OCI-LY3 (cell line): ENCODE measurements at regions not wholly inside any gene's neighbourhood (a gene's known extent, or its start where the extent isn't known, plus 50 kb on each side); places are given as distances from the start of the nearest gene placed in this dataset.

Source experiments
- H2AFZ ChIP-seq: fragments of 200-600, 300-600 bp; shearing (Covaris generic); 2 replicates; pipeline ENCODE4 v1.6.0; 2014; ENCODE audit warnings: antibody characterized with exemption, low read depth, low read length
- H3K27ac ChIP-seq: fragments of 200-600, 300-600 bp; sonication (generic); 2 replicates; pipeline ENCODE4 v1.5.1; 2014; ENCODE audit warnings: mild to moderate bottlenecking, low read length, moderate library complexity, mixed read lengths
- H3K27me3 ChIP-seq: fragments of 200-600, 300-600 bp; sonication (generic); 2 replicates; pipeline ENCODE4 v1.6.1; 2014; ENCODE audit warnings: low read depth, low read length, mixed read lengths
- H3K36me3 ChIP-seq: fragments of 200-600, 300-600 bp; sonication (generic); replicated peaks from 2 replicates; pipeline ENCODE3; 2014; ENCODE audit warnings: low read depth, low read length, mixed read lengths
- H3K4me1 ChIP-seq: fragments of 300-600, 200-600 bp; sonication (generic); 2 replicates; pipeline ENCODE4 v1.6.1; 2014; ENCODE audit warnings: low read length, mixed read lengths
- H3K4me2 ChIP-seq: fragments of 200-600, 300-600 bp; sonication (generic); 2 replicates; pipeline ENCODE4 v1.6.1; 2014; ENCODE audit warnings: low read length, mixed read lengths
- H3K4me3 ChIP-seq: fragments of 300-600, 200-600 bp; sonication (generic); 2 replicates; pipeline ENCODE4 v1.5.1; 2014; ENCODE audit warnings: antibody characterized with exemption, mild to moderate bottlenecking, low read length, moderate library complexity
- H3K79me2 ChIP-seq: fragments of 300-600, 200-600 bp; shearing (Covaris generic); 2 replicates; pipeline ENCODE4 v1.6.1; 2014; ENCODE audit warnings: mild to moderate bottlenecking, low read length, mixed read lengths
- H3K9ac ChIP-seq: fragments of 300-600, 200-600 bp; shearing (Covaris generic); 2 replicates; pipeline ENCODE4 v1.6.0; 2014; ENCODE audit warnings: mild to moderate bottlenecking, low read length, moderate library complexity
- H3K9me3 ChIP-seq: fragments of 200-600, 300-600 bp; shearing (Covaris generic); 2 replicates; pipeline ENCODE4 v1.6.1; 2014; ENCODE audit warnings: low read length, mixed read lengths; ENCODE audit not compliant: insufficient read depth
- H4K20me1 ChIP-seq: fragments of 200-600, 300-600 bp; sonication (generic); 2 replicates; pipeline ENCODE4 v1.6.1; 2016; ENCODE audit warnings: low read length, mixed read lengths; ENCODE audit not compliant: insufficient read depth
- EZH2phosphoT487 ChIP-seq: fragments of 200-600 bp; shearing (Covaris generic); IDR thresholded peaks from 2 replicates; pipeline ENCODE4 v1.6.1; 2018; ENCODE audit warnings: antibody characterized with exemption, mixed run types, low read depth
- TF ChIP-seq, protein P1 (sequence below): fragments of 200-600, 300-600 bp; sonication (generic); IDR thresholded peaks from 2 replicates; pipeline ENCODE4 v1.5.1; 2014; ENCODE audit warnings: antibody characterized with exemption, low read length, low read depth

GRCh38 chr22:49094858-49095257 is 732.8 kb downstream of the BRD1 start:
- H3K4me3 ChIP-seq = no peak overlapping the region
- H3K9me3 ChIP-seq = no peaks in the 10 kb centered on the region
- H3K36me3 ChIP-seq = no peaks in the 10 kb centered on the region
- H3K4me1 ChIP-seq = no peaks in the 10 kb centered on the region
- no peaks in the 10 kb centered on the region for H3K27me3 ChIP-seq
- no peaks in the 10 kb centered on the region for H3K79me2 ChIP-seq
- no peak overlapping the region for H3K4me2 ChIP-seq
- TF ChIP-seq, protein P1, sequence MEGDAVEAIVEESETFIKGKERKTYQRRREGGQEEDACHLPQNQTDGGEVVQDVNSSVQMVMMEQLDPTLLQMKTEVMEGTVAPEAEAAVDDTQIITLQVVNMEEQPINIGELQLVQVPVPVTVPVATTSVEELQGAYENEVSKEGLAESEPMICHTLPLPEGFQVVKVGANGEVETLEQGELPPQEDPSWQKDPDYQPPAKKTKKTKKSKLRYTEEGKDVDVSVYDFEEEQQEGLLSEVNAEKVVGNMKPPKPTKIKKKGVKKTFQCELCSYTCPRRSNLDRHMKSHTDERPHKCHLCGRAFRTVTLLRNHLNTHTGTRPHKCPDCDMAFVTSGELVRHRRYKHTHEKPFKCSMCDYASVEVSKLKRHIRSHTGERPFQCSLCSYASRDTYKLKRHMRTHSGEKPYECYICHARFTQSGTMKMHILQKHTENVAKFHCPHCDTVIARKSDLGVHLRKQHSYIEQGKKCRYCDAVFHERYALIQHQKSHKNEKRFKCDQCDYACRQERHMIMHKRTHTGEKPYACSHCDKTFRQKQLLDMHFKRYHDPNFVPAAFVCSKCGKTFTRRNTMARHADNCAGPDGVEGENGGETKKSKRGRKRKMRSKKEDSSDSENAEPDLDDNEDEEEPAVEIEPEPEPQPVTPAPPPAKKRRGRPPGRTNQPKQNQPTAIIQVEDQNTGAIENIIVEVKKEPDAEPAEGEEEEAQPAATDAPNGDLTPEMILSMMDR = no peak
- TF ChIP-seq EZH2phosphoT487 = no peak
- no peak overlapping the region for H3K27ac ChIP-seq
- H2AFZ ChIP-seq = no peak overlapping the region
- no peak overlapping the region for H3K9ac ChIP-seq
- H4K20me1 ChIP-seq = no peaks in the 10 kb centered on the region

- no peaks in the 10 kb centered on the region for H3K79me2 ChIP-seq
- no peak for TF ChIP-seq EZH2phosphoT487
- TF ChIP-seq, protein P1 = no peak
- no peaks in the 10 kb centered on the region for H3K27me3 ChIP-seq
- H3K36me3 ChIP-seq = no peaks in the 10 kb centered on the region
- no peak overlapping the region for H3K9ac ChIP-seq
- no peaks in the 10 kb centered on the region for H3K9me3 ChIP-seq
- H2AFZ ChIP-seq = no peak overlapping the region
- no peaks in the 10 kb centered on the region for H4K20me1 ChIP-seq
- no peak overlapping the region for H3K4me2 ChIP-seq
- no peak overlapping the region for H3K27ac ChIP-seq
- no peaks in the 10 kb centered on the region for H3K4me1 ChIP-seq
- H3K4me3 ChIP-seq = no peak overlapping the region
These were observed 733.5 kb downstream of the BRD1 start for GRCh38 chr22:49094151-49094550.

GRCh38 chr22:49093192-49093880 is 734.3 kb downstream of the BRD1 start:
- H2AFZ ChIP-seq = no peak overlapping the region
- TF ChIP-seq, protein P1 = no peak
- TF ChIP-seq EZH2phosphoT487 = no peak
- H3K79me2 ChIP-seq = no peaks in the 10 kb centered on the region
- no peaks in the 10 kb centered on the region for H3K36me3 ChIP-seq
- no peaks in the 10 kb centered on the region for H4K20me1 ChIP-seq
- H3K4me3 ChIP-seq = no peak overlapping the region
- H3K27ac ChIP-seq = no peak overlapping the region
- no peaks in the 10 kb centered on the region for H3K9me3 ChIP-seq
- H3K27me3 ChIP-seq = no peaks in the 10 kb centered on the region
- no peaks in the 10 kb centered on the region for H3K4me1 ChIP-seq
- no peak overlapping the region for H3K9ac ChIP-seq
- no peak overlapping the region for H3K4me2 ChIP-seq

- TF ChIP-seq, protein P1 = no peak
- no peak for TF ChIP-seq EZH2phosphoT487
These were observed 735.0 kb downstream of the BRD1 start for GRCh38 chr22:49092716-49093115.

More at GRCh38 chr22:49092716-49093115, 735.0 kb downstream of the BRD1 start:
- Histone ChIP-seq H2AFZ (no peak overlapping the region), H3K27me3 (no peaks in the 10 kb centered on the region), H3K4me3 (no peak overlapping the region), H3K4me2 (no peak overlapping the region), H3K9ac (no peak overlapping the region), H3K27ac (no peak overlapping the region), H3K36me3 (no peaks in the 10 kb centered on the region), H3K4me1 (no peaks in the 10 kb centered on the region), H3K9me3 (no peaks in the 10 kb centered on the region), H3K79me2 (no peaks in the 10 kb centered on the region), H4K20me1 (no peaks in the 10 kb centered on the region)
